HCT116 (cell line): ENCODE measurements at regions not wholly inside any gene's neighbourhood (a gene's known extent, or its start where the extent isn't known, plus 50 kb on each side); places are given as distances from the start of the nearest gene placed in this dataset.

Source experiments
- ATAC-seq: fragments of 200-7000 bp; cut with Tn5 transposase; 2 replicates; pipeline ENCODE4 v1.9.1; 2020; ENCODE audit warnings: mild to moderate bottlenecking, moderate library complexity
- BruUV-seq: library from RNA; stranded (reverse); fragments of 400-500 nt; replicated peaks from 2 replicates; lab custom pipeline; 2021; lab: Mats Ljungman, UMichigan
- CTCF ChIA-PET: fragments of 300-600 bp; sonication (Branson Sonifier 250); formaldehyde crosslinking; loops from one replicate; lab custom pipeline; 2021; ENCODE audit warnings: antibody characterized with exemption; lab: Charles Lee
- POLR2A ChIA-PET: fragments of 300-600, 350-600 bp; sonication (Branson Sonifier 250); formaldehyde crosslinking; loops from one replicate; lab custom pipeline; 2021; ENCODE audit warnings: antibody characterized with exemption; lab: Charles Lee
- RAD21 ChIA-PET, 2 experiments: fragments of 300-600 bp; sonication (Branson Sonifier 250); formaldehyde crosslinking; loops; one replicate each; lab custom pipeline; 2023; ENCODE audit warnings: low total read pairs in 2 of 2; ENCODE audit not compliant: uncharacterized antibody in 2 of 2, unreplicated experiment in 2 of 2, low non-redundant PET in 1 of 2; lab: Charles Lee
- DNase-seq: peaks from one replicate; pipeline ENCODE4 v3.0.0-alpha.2; 2010; ENCODE audit warnings: low read depth, low spot score
- H2AFZ ChIP-seq: fragments of 200-600 bp; shearing (Covaris generic), sonication (generic); 2 replicates; pipeline ENCODE4 v1.6.1; 2017; ENCODE audit warnings: low read depth, mixed run types, mixed read lengths, antibody characterized with exemption, low read length; ENCODE audit not compliant: poor library complexity, severe bottlenecking
- H3K27ac ChIP-seq: 2 replicates; pipeline ENCODE4 v1.5.1; 2012; ENCODE audit warnings: low read depth, low read length
- H3K27me3 ChIP-seq: fragments of 200-600 bp; sonication (generic); 2 replicates; pipeline ENCODE4 v1.6.1; 2016; ENCODE audit warnings: mixed run types, low read length, mixed read lengths; ENCODE audit not compliant: insufficient read depth
- H3K36me3 ChIP-seq, 2 experiments: fragments of 200-500 bp in 1 of 2; fragments of 200-600 bp in 1 of 2; sonication (Bioruptor generic) in 1 of 2; sonication (generic) in 1 of 2; 2 replicates each; pipeline versions ENCODE4 v1.5.1 to v1.6.1; 2014 to 2016; ENCODE audit warnings: low read length in 2 of 2, inconsistent platforms in 1 of 2, mixed read lengths in 1 of 2, mixed run types in 1 of 2; ENCODE audit not compliant: insufficient read depth in 2 of 2, control insufficient read depth in 1 of 2
- H3K4me1 ChIP-seq, 2 experiments: fragments of 200-600 bp in 1 of 2; sonication (generic) in 1 of 2; 2 replicates each; pipeline versions ENCODE4 v1.5.1 to v1.6.1; 2012 to 2017; ENCODE audit warnings: low read length in 2 of 2, inconsistent platforms in 1 of 2, mild to moderate bottlenecking in 1 of 2, mixed read lengths in 1 of 2, mixed run types in 1 of 2, moderate library complexity in 1 of 2; ENCODE audit not compliant: insufficient read depth in 2 of 2, control insufficient read depth in 1 of 2
- H3K4me2 ChIP-seq: fragments of 200-600 bp; sonication (generic); 2 replicates; pipeline ENCODE4 v1.6.1; 2017; ENCODE audit warnings: mixed run types, low read length, mixed read lengths
- H3K4me3 ChIP-seq, 2 experiments: fragments of 200-600 bp in 1 of 2; sonication (generic) in 1 of 2; replicated peaks in 1 of 2; 2 replicates each; pipeline ENCODE4 v1.5.1; 2011 to 2016; ENCODE audit warnings: low read length in 2 of 2, control low read depth in 1 of 2, low read depth in 1 of 2, mild to moderate bottlenecking in 1 of 2, mixed read lengths in 1 of 2, mixed run types in 1 of 2
- H3K79me2 ChIP-seq: fragments of 200-600 bp; sonication (generic); 2 replicates; pipeline ENCODE4 v1.6.1; 2017; ENCODE audit warnings: mild to moderate bottlenecking, mixed run types, low read length, moderate library complexity, mixed read lengths; ENCODE audit not compliant: insufficient read depth
- H3K9ac ChIP-seq: fragments of 200-600 bp; sonication (generic); 2 replicates; pipeline ENCODE4 v1.6.1; 2016; ENCODE audit warnings: low read length, mixed read lengths
- H3K9me2 ChIP-seq: fragments of 200-600 bp; sonication (generic), shearing (Covaris generic); 2 replicates; pipeline ENCODE4 v1.6.1; 2017; ENCODE audit warnings: mixed run types, mild to moderate bottlenecking, moderate library complexity; ENCODE audit not compliant: insufficient read depth
- H3K9me3 ChIP-seq, 2 experiments: fragments of 200-500 bp in 1 of 2; fragments of 200-600 bp in 1 of 2; sonication (Bioruptor generic) in 1 of 2; sonication (generic) in 1 of 2; 2 replicates each; pipeline ENCODE4 v1.6.1; 2014 to 2017; ENCODE audit warnings: low read length in 2 of 2, mixed read lengths in 2 of 2, inconsistent platforms in 1 of 2, low read depth in 1 of 2, mild to moderate bottlenecking in 1 of 2, mixed run types in 1 of 2, moderate library complexity in 1 of 2; ENCODE audit not compliant: control insufficient read depth in 1 of 2, insufficient read depth in 1 of 2
- H4K20me1 ChIP-seq: fragments of 200-600 bp; sonication (generic), shearing (Covaris generic); 2 replicates; pipeline ENCODE4 v1.6.1; 2017; ENCODE audit warnings: mixed run types, mild to moderate bottlenecking, moderate library complexity; ENCODE audit not compliant: insufficient read depth
- CBX3 ChIP-seq: IDR thresholded peaks from 2 replicates; pipeline ENCODE4 v1.6.1; 2012; ENCODE audit warnings: low read depth
- EGR1 ChIP-seq: IDR thresholded peaks from 2 replicates; pipeline ENCODE4 v1.6.1; 2012; ENCODE audit warnings: low read depth
- JUND ChIP-seq: IDR thresholded peaks from 2 replicates; pipeline ENCODE4 v1.6.1; 2012
- POLR2AphosphoS5 ChIP-seq: IDR thresholded peaks from 2 replicates; pipeline ENCODE4 v1.6.1; 2011; ENCODE audit warnings: mild to moderate bottlenecking, low read depth, low read length, moderate library complexity
- SIN3A ChIP-seq: IDR thresholded peaks from 2 replicates; pipeline ENCODE4 v1.6.1; 2012; ENCODE audit warnings: low read depth
- YY1 ChIP-seq: IDR thresholded peaks from 2 replicates; pipeline ENCODE4 v1.6.1; 2011; ENCODE audit warnings: low read length, low read depth, moderate library complexity, mild to moderate bottlenecking; ENCODE audit not compliant: insufficient replicate concordance; ENCODE audit errors: extremely low read depth
- intact Hi-C: fragments of 100-400 bp; cut with micrococcal nuclease; formaldehyde crosslinking; loops from 2 replicates; pipeline ENCODE4 v1.10.0; 2022
- TF ChIP-seq, protein P1 (sequence below): IDR thresholded peaks from 2 replicates; pipeline ENCODE4 v1.6.1; 2012; ENCODE audit warnings: low read depth
- TF ChIP-seq, protein P2 (sequence below), 3 experiments: fragments of 200-600 bp in 1 of 3; sonication (generic) in 1 of 3; IDR thresholded peaks in 2 of 3; conservative IDR thresholded peaks in 1 of 3; 2 replicates each; pipeline ENCODE4 v1.5.1; 2012 to 2017; ENCODE audit warnings: low read depth in 2 of 3, low read length in 2 of 3, antibody characterized with exemption in 1 of 3, borderline replicate concordance in 1 of 3, control low read depth in 1 of 3, mild to moderate bottlenecking in 1 of 3, mixed read lengths in 1 of 3, mixed run types in 1 of 3, moderate library complexity in 1 of 3; ENCODE audit not compliant: insufficient read depth in 1 of 3

DNA sequence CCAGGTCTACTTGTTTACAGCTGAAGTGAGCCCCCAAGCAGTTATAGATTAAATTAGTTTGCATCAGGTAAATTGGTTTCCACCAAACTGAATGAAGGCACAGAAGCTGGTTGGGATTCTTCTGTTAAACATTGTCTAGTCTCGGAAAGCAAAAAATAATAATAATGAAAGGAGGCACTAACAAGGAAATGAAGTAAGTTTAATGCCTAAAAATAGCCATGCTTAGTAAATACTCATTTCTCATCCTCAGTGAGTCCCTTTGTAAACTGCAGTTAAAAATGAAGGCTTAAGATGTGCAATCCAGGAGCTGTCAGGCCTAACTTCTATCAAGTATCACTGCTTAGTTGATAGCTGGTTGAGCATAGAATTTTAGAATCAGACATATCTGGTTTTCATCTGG, 113.5 kb downstream of the BTG1 start (continued):
- TF ChIP-seq, protein P1, sequence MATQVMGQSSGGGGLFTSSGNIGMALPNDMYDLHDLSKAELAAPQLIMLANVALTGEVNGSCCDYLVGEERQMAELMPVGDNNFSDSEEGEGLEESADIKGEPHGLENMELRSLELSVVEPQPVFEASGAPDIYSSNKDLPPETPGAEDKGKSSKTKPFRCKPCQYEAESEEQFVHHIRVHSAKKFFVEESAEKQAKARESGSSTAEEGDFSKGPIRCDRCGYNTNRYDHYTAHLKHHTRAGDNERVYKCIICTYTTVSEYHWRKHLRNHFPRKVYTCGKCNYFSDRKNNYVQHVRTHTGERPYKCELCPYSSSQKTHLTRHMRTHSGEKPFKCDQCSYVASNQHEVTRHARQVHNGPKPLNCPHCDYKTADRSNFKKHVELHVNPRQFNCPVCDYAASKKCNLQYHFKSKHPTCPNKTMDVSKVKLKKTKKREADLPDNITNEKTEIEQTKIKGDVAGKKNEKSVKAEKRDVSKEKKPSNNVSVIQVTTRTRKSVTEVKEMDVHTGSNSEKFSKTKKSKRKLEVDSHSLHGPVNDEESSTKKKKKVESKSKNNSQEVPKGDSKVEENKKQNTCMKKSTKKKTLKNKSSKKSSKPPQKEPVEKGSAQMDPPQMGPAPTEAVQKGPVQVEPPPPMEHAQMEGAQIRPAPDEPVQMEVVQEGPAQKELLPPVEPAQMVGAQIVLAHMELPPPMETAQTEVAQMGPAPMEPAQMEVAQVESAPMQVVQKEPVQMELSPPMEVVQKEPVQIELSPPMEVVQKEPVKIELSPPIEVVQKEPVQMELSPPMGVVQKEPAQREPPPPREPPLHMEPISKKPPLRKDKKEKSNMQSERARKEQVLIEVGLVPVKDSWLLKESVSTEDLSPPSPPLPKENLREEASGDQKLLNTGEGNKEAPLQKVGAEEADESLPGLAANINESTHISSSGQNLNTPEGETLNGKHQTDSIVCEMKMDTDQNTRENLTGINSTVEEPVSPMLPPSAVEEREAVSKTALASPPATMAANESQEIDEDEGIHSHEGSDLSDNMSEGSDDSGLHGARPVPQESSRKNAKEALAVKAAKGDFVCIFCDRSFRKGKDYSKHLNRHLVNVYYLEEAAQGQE, result no peak
- no peak for TF ChIP-seq POLR2AphosphoS5

DNA sequence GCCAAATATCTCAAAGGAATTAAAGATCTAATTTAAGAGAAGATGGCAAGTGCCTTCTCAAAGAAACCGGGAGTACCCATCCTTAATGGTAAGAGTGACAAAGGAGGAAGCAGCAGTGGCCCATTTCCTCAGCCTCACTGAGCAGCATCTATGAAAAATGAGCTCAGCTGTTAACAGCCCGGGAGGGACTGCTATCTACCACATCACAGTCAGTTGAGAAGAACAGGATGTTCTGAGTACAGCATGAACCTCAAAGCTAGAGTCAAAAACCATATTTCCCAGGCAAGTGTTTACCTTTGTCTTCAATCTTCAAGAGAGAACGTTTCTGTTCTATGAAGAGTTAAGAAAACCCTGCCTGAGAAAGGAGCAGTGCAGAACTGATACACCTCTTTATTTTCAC, 115.0 kb downstream of the BTG1 start:
- Histone ChIP-seq H3K27ac (no peak overlapping the region), H3K9ac (no peak overlapping the region), H2AFZ (no peak overlapping the region), H3K9me3 (no peaks in the 10 kb centered on the region), H3K79me2 (no peaks in the 10 kb centered on the region), H3K4me1 (peaks cover 0 to 8% of the 10 kb centered on the region in 2 experiments; a peak in 2 of 4 replicates), H3K4me2 (no peak overlapping the region), H3K27me3 (no peaks in the 10 kb centered on the region), H3K4me3 (no peak overlapping the region), H4K20me1 (no peaks in the 10 kb centered on the region), H3K36me3 (no peaks in the 10 kb centered on the region), H3K9me2 (no peaks in the 10 kb centered on the region)
- CTCF ChIA-PET, result no interaction called here
- TF ChIP-seq, protein P2, sequence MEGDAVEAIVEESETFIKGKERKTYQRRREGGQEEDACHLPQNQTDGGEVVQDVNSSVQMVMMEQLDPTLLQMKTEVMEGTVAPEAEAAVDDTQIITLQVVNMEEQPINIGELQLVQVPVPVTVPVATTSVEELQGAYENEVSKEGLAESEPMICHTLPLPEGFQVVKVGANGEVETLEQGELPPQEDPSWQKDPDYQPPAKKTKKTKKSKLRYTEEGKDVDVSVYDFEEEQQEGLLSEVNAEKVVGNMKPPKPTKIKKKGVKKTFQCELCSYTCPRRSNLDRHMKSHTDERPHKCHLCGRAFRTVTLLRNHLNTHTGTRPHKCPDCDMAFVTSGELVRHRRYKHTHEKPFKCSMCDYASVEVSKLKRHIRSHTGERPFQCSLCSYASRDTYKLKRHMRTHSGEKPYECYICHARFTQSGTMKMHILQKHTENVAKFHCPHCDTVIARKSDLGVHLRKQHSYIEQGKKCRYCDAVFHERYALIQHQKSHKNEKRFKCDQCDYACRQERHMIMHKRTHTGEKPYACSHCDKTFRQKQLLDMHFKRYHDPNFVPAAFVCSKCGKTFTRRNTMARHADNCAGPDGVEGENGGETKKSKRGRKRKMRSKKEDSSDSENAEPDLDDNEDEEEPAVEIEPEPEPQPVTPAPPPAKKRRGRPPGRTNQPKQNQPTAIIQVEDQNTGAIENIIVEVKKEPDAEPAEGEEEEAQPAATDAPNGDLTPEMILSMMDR (IDR thresholded peaks at IDR 0.05 in 2 of 3, conservative IDR thresholded peaks at IDR 0.05 in 1 of 3; ENCODE audit: borderline replicate concordance in 1 of 3, insufficient read depth in 1 of 3, low read depth in 2 of 3, low read length in 2 of 3), result no peak
- TF ChIP-seq JUND (no peak), SIN3A (no peak), YY1 (no peak), CBX3 (no peak), EGR1 (no peak)
- ATAC-seq (no peak), DNase-seq (no peak)
- POLR2A ChIA-PET, result no interaction called here
- intact Hi-C loops, result no loop called here
- no TSS peak for BruUV-seq
- RAD21 ChIA-PET, result no interaction called here
